NK-92 (cell line): ENCODE measurements at regions not wholly inside any gene's neighbourhood (a gene's known extent, or its start where the extent isn't known, plus 50 kb on each side); places are given as distances from the start of the nearest gene placed in this dataset.

Experiments used
- DNase-seq: peaks from one replicate; lab custom pipeline; 2025; ENCODE audit not compliant: unreplicated experiment; lab: John Stamatoyannopoulos, UW

GRCh38 chr22:47795477-47796127, 1033.2 kb downstream of the TBC1D22A start:
- no peak for DNase-seq

GRCh38 chr22:47794851-47795250, 1032.4 kb downstream of the TBC1D22A start:
- DNase-seq = no peak

GRCh38 chr22:47793304-47794101, 1031.1 kb downstream of the TBC1D22A start:
- DNase-seq = no peak

- DNase-seq = no peak
These were observed 1026.7 kb downstream of the TBC1D22A start for GRCh38 chr22:47789171-47789570.

GRCh38 chr22:47788461-47788860, 1026.0 kb downstream of the TBC1D22A start:
- no peak for DNase-seq

- DNase-seq = no peak
These were observed 1025.2 kb downstream of the TBC1D22A start for GRCh38 chr22:47787501-47788227.

- DNase-seq = no peak
These were observed 1024.3 kb downstream of the TBC1D22A start for GRCh38 chr22:47786650-47787290.

- DNase-seq = no peak
These were observed 1022.5 kb downstream of the TBC1D22A start for GRCh38 chr22:47784991-47785390.

- no peak for DNase-seq
These were observed 1022.0 kb downstream of the TBC1D22A start for GRCh38 chr22:47784367-47784983.

- DNase-seq = no peak
These were observed 1021.2 kb downstream of the TBC1D22A start for GRCh38 chr22:47783433-47784366.

GRCh38 chr22:47782328-47783075, 1020.1 kb downstream of the TBC1D22A start:
- DNase-seq = no peak

GRCh38 chr22:47781427-47782111, 1019.1 kb downstream of the TBC1D22A start:
- DNase-seq = no peak

GRCh38 chr22:47781024-47781423, 1018.6 kb downstream of the TBC1D22A start:
- DNase-seq = no peak

- no peak for DNase-seq
These were observed 1017.9 kb downstream of the TBC1D22A start for GRCh38 chr22:47780281-47780875.

- DNase-seq = no peak
These were observed 1017.0 kb downstream of the TBC1D22A start for GRCh38 chr22:47779474-47779873.

GRCh38 chr22:47778160-47778658, 1015.8 kb downstream of the TBC1D22A start:
- no peak for DNase-seq

- DNase-seq = no peak
These were observed 1015.0 kb downstream of the TBC1D22A start for GRCh38 chr22:47777426-47777825.

GRCh38 chr22:47776329-47776728, 1013.9 kb downstream of the TBC1D22A start:
- DNase-seq = no peak
